HG02763 (cell line): ENCODE measurements at regions not wholly inside any gene's neighbourhood (a gene's known extent, or its start where the extent isn't known, plus 50 kb on each side); places are given as distances from the start of the nearest gene placed in this dataset.
"Not testable (repeated sequence)": the region's sequence is repeated elsewhere in the genome, so short reads cannot be mapped to it uniquely, and the experiment has no call there.

ENCODE experiments used
- ATAC-seq: cut with Tn5 transposase; IDR thresholded peaks from one replicate; pipeline ENCODE4 v1.9.1; 2021; ENCODE audit warnings: mild to moderate bottlenecking, moderate library complexity; ENCODE audit not compliant: unreplicated experiment

- ATAC-seq = peak; percentile 82
Observed at GRCh38 chr9:90459321-90459720, 183.3 kb downstream of the DIRAS2 start.

GRCh38 chr9:90460220-90460619, 182.4 kb downstream of the DIRAS2 start:
- no peak for ATAC-seq

- no peak for ATAC-seq
Observed at GRCh38 chr9:90464978-90465377, 177.6 kb downstream of the DIRAS2 start.

- no peak for ATAC-seq
Observed at GRCh38 chr9:90466441-90466840, 176.2 kb downstream of the DIRAS2 start.

- ATAC-seq = no peak
Observed at GRCh38 chr9:90469435-90469834, 173.2 kb downstream of the DIRAS2 start.

- no peak for ATAC-seq
Observed at GRCh38 chr9:90469865-90470387, 172.7 kb downstream of the DIRAS2 start.

GRCh38 chr9:90476058-90476457, 166.6 kb downstream of the DIRAS2 start:
- no peak for ATAC-seq

- no peak for ATAC-seq
Observed at GRCh38 chr9:90477535-90477934, 165.1 kb downstream of the DIRAS2 start.

GRCh38 chr9:90478821-90479220, 163.8 kb downstream of the DIRAS2 start:
- no peak for ATAC-seq

GRCh38 chr9:90485028-90485427, 157.6 kb downstream of the DIRAS2 start:
- no peak for ATAC-seq

GRCh38 chr9:90489066-90489465, 153.6 kb downstream of the DIRAS2 start:
- ATAC-seq = no peak

GRCh38 chr9:90499761-90500160, 142.9 kb downstream of the DIRAS2 start:
- no peak for ATAC-seq

- ATAC-seq = no peak
Observed at GRCh38 chr9:90502134-90502533, 140.5 kb downstream of the DIRAS2 start.

- ATAC-seq = no peak
Observed at GRCh38 chr9:90504486-90504885, 138.1 kb downstream of the DIRAS2 start.

GRCh38 chr9:90505695-90506094, 136.9 kb downstream of the DIRAS2 start:
- ATAC-seq = no peak

GRCh38 chr9:90506402-90506801, 136.2 kb downstream of the DIRAS2 start:
- ATAC-seq = not testable (repeated sequence)

- ATAC-seq = no peak
Observed at GRCh38 chr9:90507621-90508020, 135.0 kb downstream of the DIRAS2 start.

- no peak for ATAC-seq
Observed at GRCh38 chr9:90508940-90509339, 133.7 kb downstream of the DIRAS2 start.

GRCh38 chr9:90511711-90512110, 130.9 kb downstream of the DIRAS2 start:
- no peak for ATAC-seq

GRCh38 chr9:90514877-90515276, 127.7 kb downstream of the DIRAS2 start:
- no peak for ATAC-seq

GRCh38 chr9:90515510-90515909, 127.1 kb downstream of the DIRAS2 start:
- ATAC-seq = no peak

- ATAC-seq = no peak
Observed at GRCh38 chr9:90517103-90517502, 125.5 kb downstream of the DIRAS2 start.

- no peak for ATAC-seq
Observed at GRCh38 chr9:90521811-90522570, 120.6 kb downstream of the DIRAS2 start.
